Progenitor cell of endocrine pancreas (in vitro differentiated cells): ENCODE measurements at regions not wholly inside any gene's neighbourhood (a gene's known extent, or its start where the extent isn't known, plus 50 kb on each side); places are given as distances from the start of the nearest gene placed in this dataset.

Experiments
- DNase-seq: peaks from one replicate; pipeline ENCODE4 v3.0.0; 2021; ENCODE audit warnings: low spot score; ENCODE audit not compliant: unreplicated experiment
- H3K27ac Mint-ChIP-seq: 2 replicates; pipeline ENCODE4 v1.8.0; 2021; ENCODE audit warnings: mild to moderate bottlenecking, moderate library complexity, mixed read lengths
- H3K27me3 Mint-ChIP-seq: 2 replicates; pipeline ENCODE4 v1.8.0; 2021; ENCODE audit warnings: mixed read lengths
- H3K36me3 Mint-ChIP-seq: 2 replicates; pipeline ENCODE4 v1.8.0; 2022; ENCODE audit warnings: mixed read lengths; ENCODE audit not compliant: insufficient read depth
- H3K4me1 Mint-ChIP-seq: 2 replicates; pipeline ENCODE4 v1.8.0; 2021; ENCODE audit warnings: low read depth, mixed read lengths
- H3K4me3 Mint-ChIP-seq: 2 replicates; pipeline ENCODE4 v1.8.0; 2021; ENCODE audit warnings: low read depth, mild to moderate bottlenecking, moderate library complexity, mixed read lengths
- H3K9me3 Mint-ChIP-seq: 2 replicates; pipeline ENCODE4 v1.8.0; 2021; ENCODE audit warnings: low read depth, mixed read lengths
- CTCF ChIP-seq: fragments of 200-600 bp; sonication (generic); IDR thresholded peaks from one replicate; pipeline ENCODE4 v1.5.0; 2021; ENCODE audit warnings: antibody characterized with exemption, mild to moderate bottlenecking; ENCODE audit not compliant: unreplicated experiment

GRCh38 chr17:77608431-77608830 is 350.1 kb upstream of the TNRC6C start:
- H3K9me3 Mint-ChIP-seq: no peaks in the 10 kb centered on the region
- H3K4me3 Mint-ChIP-seq: no peak overlapping the region
- TF ChIP-seq CTCF: no peak
- no peaks in the 10 kb centered on the region for H3K36me3 Mint-ChIP-seq
- H3K4me1 Mint-ChIP-seq: no peaks in the 10 kb centered on the region
- peaks cover 34% of the 10 kb centered on the region for H3K27me3 Mint-ChIP-seq
- DNase-seq: no peak
- H3K27ac Mint-ChIP-seq: no peak overlapping the region

DNA sequence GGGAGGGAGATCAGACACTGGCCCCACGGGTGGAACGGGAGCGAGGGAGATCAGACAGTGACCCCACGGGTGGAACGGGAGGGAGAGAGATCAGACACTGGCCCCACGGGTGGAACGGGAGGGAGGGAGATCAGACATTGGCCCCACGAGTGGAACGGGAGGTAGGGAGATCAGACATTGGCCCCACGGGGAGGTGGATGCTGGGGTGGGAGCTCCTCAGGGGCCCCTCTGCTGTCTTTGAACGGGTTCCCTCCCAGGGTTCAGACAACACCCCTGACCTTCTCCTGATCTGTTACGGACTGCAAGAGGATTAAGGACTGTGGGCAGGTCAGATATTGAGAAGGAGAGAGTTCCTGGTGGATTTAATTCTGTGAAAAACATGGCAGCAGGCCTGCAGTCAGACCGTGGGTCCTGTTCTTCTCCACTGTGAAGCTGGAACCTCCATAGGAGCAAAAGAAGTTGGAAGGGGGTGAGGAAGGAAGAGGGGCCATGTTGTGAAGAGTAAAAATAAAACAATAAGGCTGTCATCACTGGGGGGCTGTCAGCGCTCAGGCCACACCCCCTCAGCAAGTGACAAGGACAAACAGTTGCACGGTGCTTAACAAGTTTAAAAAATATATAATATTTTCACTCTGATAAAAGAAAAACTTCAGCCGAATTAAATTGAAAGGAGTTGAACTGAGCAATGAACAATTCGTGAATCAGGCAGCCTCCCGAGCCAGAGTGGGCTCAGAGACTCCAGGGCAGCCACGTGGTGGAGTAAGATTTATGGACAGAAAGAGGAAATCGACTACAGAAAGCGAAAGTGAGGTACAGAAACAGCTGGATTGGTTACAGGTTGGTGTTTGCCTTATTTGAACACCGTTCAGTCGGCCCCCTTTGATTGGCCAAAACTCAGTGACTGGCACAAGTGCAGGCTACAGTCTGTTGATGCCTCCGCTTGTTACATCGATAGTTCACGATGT is 348.7 kb upstream of the TNRC6C start:
- no peak for TF ChIP-seq CTCF
- Mint-ChIP-seq H3K4me3 (no peak overlapping the region), H3K27ac (no peak overlapping the region), H3K27me3 (peaks cover 38% of the 10 kb centered on the region), H3K36me3 (no peaks in the 10 kb centered on the region), H3K4me1 (no peaks in the 10 kb centered on the region), H3K9me3 (no peaks in the 10 kb centered on the region)
- no peak for DNase-seq

GRCh38 chr17:77610518-77610893 is 348.0 kb upstream of the TNRC6C start:
- H3K27ac Mint-ChIP-seq: no peak overlapping the region
- no peak overlapping the region for H3K4me3 Mint-ChIP-seq
- H3K4me1 Mint-ChIP-seq: no peaks in the 10 kb centered on the region
- H3K27me3 Mint-ChIP-seq: peaks cover 38% of the 10 kb centered on the region
- DNase-seq: no peak
- H3K9me3 Mint-ChIP-seq: no peaks in the 10 kb centered on the region
- no peak for TF ChIP-seq CTCF
- H3K36me3 Mint-ChIP-seq: no peaks in the 10 kb centered on the region

DNA sequence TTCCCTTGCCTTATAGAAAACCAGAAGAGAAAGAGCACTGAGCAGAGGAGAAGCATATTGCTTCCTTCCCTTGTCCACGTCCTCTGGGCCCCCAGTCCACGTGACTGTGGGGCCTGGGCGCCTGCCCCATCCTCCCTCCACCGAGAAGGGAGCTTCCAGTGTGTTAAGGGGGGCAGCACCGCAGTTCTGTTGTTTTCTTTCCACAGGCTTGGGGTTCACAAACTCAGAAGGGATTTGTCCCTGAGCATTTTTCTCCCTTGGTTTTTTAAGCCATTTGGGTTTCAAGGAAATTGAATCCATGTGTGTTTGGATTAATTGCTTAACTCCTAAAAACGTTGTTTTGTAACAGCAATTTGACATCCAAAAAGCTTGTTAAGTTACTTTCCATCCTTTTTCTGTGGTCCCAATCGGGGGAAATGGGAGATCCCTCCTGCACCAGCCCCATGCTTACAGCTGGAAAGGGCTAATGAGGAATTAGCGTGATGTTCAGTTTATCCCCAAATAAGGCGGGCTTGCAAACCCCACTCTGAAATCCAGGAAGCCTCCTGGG is 347.5 kb upstream of the TNRC6C start:
- Mint-ChIP-seq H3K36me3 (no peaks in the 10 kb centered on the region), H3K9me3 (no peaks in the 10 kb centered on the region), H3K27me3 (peaks cover 38% of the 10 kb centered on the region), H3K27ac (no peak overlapping the region), H3K4me3 (no peak overlapping the region), H3K4me1 (no peaks in the 10 kb centered on the region)
- no peak for DNase-seq
- TF ChIP-seq CTCF: no peak

GRCh38 chr17:77611791-77612502 is 346.6 kb upstream of the TNRC6C start:
- no peak for DNase-seq
- Mint-ChIP-seq H3K4me1 (no peaks in the 10 kb centered on the region), H3K36me3 (no peaks in the 10 kb centered on the region), H3K27me3 (peaks cover 43% of the 10 kb centered on the region), H3K4me3 (no peak overlapping the region), H3K9me3 (no peaks in the 10 kb centered on the region), H3K27ac (no peak overlapping the region)
- no peak for TF ChIP-seq CTCF
